RPMI7951 (cell line): ENCODE measurements at regions not wholly inside any gene's neighbourhood (a gene's known extent, or its start where the extent isn't known, plus 50 kb on each side); places are given as distances from the start of the nearest gene placed in this dataset.

Experiments
- DNase-seq: peaks from one replicate; pipeline ENCODE4 v3.0.0-alpha.2; 2012; ENCODE audit warnings: low read depth

DNA sequence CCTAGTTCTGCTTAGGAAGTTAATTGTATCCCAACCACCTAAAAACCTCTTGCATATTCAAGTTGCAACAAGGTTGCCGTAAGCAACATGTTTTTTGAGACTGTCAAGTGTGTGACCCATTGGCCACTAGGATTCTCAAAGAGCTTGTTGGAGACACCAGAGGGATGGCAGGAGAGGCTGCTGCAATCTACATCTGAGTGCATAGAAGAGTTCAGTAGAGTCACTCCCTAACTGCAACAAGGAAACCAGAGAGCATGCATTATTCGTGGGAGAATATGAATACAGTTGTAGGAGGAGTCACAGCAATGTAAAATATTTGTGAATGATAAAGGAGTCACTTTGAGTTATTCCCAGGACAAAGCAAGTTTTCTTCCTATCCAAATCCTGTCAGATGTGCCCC, 538.6 kb downstream of the TNS3 start:
- DNase-seq: no peak

DNA sequence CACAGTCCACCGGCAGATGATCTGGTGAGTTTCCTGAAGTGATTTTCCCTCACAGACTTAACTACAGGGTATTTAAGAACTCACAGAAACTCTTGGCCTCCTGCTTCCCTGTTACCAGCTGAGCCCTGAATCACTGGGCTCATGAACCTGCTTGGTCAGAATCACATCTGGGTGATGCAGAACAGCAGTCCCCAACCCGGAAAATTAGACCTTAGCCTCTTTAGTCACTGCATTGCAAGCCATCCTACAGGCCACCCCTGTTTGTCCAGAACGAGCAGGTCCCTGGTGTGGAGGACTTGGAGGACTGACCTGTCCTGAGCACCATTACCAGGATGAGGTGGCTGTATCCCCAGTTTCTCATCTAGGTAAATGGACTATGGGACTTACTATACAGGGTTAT, 539.2 kb downstream of the TNS3 start:
- no peak for DNase-seq

DNA sequence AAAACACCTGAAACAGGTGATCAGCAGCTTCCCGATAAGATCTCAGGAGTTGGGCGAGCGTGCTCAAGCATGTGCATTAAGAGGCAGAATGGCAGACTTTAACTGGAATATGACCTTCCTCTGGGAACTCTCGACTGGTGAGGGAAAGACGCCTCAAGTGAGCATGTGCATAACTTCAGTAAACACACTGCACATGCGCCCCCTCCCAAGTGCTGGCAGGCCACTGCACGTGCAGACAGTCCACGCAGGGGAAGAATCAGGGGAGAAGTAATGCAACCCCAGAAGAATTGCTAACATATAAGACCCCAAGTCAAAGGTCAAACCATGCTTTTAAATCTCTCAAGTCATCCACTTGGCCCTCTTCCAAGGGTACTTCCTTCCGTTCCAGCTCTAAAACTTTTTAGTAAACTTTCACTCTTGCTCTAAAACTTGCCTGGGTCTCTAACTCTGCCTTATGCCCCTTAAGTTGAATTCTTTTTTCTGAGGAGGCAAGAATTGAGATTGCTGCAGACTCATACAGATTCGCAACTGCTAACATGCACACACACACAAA, 541.0 kb downstream of the TNS3 start:
- no peak for DNase-seq

DNA sequence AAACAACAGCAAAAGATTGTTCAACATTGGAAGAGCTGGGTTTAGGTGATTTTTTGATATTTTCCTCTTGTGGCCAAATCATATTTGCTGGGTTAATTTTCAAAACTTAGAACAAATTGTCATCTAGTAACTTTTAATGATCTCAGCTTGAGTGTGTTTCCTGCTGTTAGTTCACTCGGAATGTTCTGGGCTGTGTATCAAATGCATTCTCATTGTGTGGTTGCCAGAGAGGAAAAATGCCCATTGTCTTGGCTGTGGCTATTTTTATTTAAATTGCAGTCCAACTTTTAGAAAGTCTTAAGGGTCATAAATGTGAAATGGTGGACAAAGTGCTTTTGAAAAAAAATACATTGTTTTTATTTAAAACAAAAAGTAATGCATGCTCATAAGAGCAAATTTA, 542.0 kb downstream of the TNS3 start:
- DNase-seq: no peak

DNA sequence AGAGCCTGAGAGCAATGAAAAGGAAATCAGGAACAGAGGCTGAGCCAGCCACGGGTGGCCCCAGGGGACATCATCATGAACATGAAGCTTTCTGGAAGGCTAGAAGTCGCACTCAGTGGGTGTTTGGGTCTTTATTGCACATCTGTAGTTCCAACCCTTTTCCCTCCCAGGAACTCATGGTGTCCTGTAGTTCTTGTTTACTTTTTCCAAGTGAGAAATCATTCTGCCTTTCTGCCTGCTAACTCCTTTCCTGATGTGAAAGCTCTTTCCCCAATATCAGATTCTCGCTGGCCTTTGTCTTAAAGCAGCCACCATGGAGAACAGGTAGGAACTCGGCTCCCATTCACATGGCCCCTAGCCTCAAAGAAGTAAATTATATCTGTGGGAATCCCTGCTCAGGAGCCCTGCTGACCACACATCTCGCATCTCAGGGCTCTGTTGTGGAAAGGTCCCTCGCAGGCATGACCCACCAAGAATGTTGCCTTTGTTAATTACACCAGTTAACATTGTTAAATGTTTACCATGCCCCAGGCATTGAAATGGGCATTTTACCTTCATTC, 542.7 kb downstream of the TNS3 start:
- no peak for DNase-seq

DNA sequence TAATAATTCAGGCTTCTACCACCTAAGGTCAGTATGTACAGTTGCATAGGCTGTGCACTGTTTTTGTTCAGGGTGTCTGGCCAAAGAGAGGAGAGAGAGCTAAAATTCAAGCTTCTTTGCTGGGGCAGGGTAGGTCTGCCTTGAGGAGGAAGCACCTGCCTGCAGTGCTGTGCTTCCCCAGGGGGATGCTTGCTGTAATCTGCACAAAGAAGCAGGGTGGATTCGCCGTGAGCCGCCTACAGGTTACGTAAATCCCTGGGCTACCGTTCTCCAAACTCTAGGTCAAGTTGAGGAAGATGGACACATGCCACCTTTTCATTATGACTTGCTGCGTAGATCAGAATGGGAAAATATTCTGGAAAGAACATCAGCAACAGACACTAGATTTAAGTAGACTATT, 543.3 kb downstream of the TNS3 start:
- no peak for DNase-seq

DNA sequence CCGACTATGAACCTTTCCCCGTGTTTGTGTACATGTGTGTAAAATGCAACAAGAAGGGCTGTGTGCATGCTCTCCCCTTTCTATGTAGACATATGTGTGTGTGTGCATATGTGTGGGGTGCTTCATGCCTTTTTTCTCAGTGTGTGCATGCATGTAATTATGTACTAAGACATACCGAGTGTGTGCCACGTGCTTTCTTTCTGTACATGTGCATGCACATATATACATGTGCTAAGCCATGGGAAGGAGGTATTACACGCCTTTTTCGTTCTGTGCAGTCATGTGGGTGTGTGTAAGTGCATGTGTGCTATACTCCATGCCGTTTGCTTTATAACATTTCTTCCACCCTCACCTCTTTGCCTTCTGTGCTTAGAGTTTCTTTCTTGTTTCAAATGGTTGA, 544.3 kb downstream of the TNS3 start:
- no peak for DNase-seq

DNA sequence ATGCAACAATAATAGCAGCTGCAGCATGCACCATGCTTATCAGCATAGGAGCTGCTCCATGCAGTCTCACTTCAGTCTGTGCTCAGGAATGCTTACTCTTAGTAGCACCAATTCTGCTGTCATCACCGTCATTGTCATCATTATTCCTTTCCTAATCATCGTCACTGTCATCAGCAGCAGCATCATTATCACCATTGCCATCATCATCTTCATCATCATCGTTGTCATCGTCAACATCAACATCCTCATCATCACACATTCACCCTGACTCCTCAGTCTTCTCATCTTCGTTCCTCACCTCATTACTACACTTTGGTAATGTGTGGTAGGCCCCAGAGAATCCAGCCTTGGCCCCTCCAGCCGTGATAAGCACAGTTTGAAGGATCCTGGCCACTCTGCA, 545.0 kb downstream of the TNS3 start:
- DNase-seq: no peak

DNA sequence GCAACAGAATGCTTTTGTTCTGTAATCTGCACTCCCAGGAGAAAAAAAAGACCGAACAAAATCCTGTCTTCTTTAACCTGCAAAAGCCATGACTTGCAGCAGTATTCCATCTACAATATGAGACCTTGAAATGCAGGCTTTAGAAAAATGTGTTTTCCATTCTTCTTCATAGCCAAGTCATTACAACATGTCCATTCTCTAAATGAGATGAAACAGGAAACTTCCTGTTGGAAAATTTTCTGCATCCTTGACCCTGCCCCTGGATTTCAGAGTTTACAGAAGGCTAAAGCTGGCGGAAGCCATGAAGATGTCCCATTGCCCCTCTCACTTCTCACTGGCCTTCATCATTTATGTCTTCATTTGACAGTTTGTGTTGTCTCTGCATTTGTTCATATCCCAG, 546.4 kb downstream of the TNS3 start:
- no peak for DNase-seq

DNA sequence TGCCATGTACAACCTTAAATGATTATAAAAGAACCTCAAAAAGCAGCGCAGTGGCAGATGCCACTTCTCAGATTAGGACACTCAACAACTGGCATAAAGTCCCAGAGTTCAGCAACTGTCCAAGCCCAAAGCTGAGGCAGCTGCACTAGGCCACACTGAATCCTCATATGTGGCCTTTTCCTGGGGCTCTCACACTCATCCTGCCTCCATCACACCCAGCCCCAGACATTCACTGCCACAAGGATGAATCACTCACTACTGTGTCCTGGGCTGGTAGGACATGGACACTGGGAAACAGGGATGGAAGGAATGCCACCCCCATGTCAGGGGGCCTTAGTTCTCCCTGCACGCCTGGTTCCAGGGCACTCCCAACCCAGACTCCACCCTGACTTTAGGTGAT, 547.7 kb downstream of the TNS3 start:
- peak; percentile 24 for DNase-seq

DNA sequence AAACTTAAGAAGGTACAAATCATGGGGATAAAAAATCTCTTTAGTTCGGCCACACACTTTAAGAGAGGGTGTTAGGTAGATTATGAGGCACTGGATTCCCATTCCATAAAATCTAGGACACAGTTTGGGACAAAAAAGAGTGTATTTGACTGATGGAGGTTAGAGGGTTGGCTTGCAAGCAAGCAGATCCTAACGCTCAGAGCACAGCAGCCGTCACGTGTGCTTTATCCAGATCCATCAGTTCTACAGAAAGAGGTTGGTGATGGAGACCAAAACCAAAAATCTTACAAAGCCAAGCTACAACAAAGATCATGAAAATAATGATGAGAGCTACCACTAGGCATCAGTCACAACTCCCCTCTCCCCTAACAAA, 549.4 kb downstream of the TNS3 start:
- no peak for DNase-seq

DNA sequence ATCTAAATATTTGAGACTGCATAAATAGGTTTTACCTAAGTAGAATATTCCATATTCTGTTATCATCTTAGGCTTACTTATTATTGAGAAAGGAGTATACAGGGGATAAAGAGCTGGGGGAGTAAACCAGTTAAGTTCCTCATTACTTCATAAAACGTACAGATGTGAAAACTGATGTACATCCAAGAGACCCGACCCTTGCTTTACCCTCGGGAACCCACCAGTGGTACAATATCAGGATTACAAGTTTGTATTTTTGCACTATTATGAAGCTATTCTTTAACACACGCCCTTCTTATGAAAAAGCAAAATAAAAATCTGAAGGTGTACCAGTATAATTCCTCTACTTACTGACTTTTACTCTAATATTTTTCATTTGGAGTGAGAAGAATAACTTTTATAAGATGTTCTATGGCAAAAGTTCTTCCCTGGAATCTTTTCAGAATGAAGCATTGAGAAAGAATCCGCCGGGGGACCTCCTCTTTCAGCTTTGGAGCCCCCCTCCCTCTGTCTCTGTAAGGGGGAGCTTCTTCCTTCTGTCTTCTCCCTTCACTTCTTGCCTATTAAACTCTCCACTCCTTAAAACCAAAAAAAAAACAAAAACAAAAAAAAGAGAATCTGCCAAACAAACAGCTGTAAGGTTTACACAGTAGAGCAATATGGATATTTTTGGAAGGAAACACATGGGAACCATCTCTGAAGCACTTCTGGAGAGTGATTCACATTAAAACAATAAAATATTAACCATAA, 550.0 kb downstream of the TNS3 start:
- DNase-seq: no peak

DNA sequence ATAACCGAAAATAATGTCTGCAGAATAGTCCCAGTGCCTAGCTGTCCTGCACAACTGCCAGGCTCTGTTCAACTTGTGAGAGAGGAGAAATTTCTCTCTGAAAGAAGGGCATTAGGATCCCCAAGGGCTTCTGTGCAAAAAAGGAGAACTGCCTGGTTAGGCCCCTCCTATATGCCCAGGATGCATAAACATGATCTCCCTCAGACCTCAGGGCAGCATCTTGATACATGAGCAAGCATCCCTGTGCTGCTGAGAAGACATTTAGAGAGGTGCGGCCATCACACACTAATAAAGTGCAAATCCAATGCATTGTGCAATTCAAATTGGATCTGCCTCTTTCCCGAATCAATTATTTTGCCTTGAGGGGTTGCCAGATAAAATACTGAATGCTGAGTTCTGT, 553.6 kb downstream of the TNS3 start:
- DNase-seq: no peak

DNA sequence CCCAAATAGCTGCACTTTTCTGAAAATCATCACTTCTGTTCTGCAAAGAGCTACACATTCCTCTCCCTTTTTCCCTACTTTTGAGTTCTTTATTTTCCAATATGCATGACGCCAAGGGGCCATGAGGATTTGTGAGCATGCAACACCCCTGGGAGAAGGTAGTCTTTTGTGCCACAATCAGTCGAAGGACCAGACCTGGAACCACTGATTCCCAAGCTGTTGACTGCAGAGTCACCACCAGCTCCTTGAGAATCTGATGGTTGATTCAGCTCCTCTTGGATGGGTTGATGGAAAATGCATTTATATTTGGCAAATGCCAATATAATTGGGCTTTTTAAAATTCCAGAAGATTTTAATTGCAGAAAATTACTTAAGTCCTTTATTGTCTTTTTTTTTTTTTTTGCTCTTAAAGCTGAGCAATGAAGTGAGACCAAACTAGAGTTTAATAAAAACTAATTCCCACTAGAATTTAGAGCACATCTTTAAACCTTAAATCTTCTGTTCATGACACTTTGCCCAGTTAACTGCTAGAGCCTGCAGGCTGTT, 554.1 kb downstream of the TNS3 start:
- DNase-seq: no peak

DNA sequence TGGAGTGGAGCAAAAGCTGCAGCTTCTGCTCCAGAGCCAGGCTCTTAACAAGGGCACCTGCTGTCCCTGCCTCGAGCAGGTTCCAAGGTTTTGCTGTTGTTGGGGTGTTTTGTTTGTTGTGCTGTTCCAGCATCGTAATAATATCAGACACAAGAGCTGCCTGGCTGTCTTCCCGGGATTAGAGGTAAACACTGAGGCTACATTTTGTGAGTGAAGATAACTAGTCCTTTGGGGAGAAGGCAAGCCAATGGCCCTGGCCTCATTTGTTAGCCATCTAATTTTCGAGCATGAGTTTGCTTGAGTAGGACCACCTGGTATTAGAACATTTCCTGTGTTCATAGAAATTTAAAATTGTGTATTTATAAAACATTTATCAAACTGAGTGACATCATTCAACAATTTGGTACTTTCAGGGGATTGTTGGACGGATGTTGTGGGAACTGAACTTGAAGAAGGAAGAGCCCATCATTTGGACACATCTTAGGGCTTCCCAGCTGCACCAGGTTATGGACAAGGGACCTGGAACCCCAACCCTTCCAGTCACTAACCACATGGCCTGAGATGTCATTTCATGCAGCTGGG, 555.0 kb downstream of the TNS3 start:
- DNase-seq: no peak

DNA sequence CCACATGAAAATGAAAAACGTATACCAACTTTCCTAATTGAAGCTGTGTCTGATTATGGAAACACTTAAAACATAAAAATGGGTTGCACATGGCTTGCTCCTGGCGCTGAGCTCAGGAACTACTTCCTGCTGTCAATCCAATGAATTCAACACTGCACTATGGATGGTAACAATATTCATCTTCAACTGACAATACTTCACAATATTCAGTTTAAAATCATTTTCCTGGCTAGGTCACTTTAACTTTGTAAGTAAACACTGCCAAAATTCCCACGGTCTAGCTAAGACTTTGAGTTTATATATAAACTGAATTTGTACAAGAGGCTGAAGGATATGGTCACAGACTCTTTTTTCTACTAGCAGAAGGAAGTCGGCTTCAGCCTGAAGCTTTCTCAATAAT, 556.9 kb downstream of the TNS3 start:
- DNase-seq: no peak

DNA sequence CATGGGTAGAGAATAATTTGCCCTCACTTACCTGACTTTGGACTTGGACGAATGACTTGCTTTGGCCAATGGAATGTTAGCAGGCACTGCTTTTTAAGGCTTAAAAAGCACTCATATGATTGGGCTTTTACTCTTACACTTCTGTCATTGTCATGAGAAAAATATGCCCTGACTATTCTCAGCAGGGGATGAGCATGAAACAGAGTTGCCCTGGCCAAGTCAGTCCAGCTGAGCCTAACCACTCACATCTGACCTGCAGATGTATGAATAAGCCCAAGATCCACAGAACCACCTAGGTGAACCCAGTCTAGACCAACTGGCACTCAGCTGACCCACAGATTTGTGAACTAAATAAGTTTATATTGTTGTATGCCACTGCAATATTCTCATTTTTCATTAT, 573.5 kb downstream of the TNS3 start:
- DNase-seq: peak; percentile 8

DNA sequence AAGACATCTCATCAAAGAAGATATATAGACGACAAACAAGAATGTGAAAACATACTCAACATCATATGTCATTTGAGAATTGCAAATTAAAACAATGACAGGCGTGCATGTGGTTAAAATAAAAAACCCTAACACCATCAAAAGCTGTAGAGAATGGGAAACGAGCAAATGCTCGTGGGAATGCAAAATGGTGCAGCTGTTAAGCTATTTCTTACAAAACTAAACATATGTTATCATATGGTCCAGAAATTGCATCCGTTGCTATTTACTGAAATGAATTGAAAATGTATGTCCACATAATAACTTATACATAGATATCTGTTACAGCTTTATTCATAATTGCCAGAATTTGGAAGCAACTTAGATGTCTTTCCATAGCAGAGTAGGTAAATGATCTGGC, 574.4 kb downstream of the TNS3 start:
- no peak for DNase-seq

DNA sequence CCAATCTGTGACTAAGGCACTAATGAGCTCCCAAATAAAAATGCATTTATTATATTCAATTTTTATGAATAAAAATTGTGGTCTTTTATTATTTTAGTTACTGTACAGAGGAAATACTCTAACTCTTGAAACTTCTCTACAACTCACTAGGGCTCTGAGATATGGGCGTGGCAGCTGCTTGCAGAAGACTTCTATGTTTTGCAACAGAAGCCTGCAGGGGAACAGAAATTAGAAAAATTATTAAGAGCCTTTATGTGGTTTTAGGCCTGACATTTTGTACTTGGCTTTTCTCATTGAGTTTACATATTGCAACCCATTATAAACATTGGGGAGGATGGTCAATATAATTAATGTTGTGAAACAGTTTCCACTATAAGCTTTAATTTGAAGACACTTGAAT, 581.4 kb downstream of the TNS3 start:
- DNase-seq: no peak

DNA sequence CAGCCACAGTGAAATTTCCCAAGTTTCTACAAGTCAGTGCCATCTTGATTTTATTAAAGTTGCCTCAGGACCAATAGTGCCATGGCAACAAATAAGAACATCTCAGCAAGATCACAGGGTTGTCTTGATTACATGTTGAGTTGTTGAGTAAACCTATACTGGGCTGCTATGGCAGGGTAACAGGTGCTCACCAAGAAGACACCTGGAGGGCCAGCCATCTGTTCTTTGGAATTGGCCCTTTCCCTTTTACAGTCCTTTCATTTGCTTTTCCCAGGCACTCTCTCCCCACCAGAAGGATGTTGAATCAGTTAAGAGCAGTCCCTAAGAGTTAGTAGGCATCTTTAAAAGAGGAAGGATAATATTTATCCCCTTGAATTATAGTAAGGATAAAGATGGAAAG, 582.0 kb downstream of the TNS3 start:
- no peak for DNase-seq

DNA sequence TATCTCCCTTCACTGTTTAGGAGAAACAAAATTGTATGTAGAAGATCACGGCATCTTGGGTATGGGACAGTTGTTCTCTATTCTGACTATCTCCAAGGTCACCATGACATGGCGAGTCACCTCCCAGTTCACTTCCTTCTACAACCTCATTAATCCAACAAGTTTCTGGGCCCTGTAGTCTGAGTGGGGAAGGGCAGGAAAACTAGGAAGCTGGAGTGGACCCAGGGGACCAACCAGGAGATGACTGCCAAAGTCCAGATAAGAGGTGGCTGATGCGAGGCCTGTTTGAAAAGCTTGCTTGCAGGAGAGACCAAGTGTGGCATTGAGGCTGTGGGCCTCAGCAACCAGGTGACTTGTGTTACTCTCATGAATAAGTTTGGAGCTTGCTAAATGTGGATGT, 584.9 kb downstream of the TNS3 start:
- no peak for DNase-seq

DNA sequence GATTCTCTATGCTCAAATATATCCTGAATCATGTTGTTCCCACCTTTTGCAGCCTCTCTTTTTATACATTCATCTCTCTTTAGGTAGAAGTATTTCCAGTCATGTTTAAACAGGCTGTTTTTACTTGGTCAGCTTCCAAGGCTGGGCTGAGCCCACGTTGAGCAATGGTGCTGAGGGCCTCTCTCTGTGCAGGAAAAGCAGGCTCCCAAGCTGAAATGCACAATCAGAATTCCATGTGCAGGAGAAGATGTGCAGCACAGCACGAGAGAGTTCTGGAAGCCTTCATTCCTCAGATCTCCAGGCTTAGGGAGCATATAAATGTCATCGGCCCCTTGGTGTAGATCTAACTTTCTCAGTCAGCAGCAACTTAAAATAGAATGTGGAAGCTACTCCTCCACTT, 588.5 kb downstream of the TNS3 start:
- no peak for DNase-seq

DNA sequence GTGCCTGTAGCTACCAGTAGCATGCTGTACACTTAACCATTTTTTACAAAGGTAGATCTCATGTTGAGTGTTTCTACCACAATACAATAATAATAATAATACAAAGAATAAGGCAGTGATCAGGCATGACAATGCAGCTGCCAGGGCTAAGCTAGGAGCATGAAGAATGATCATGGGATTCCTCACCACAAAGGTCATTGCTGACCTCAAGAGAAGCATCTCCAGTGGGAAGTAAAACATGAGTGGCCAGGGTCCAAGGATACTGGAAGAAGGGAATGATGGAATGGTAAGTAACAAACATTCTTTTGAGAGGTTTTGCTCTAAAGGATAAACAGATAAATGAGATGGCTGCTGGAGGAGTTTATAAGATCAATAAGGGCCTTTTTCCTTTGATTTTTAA, 591.1 kb downstream of the TNS3 start:
- no peak for DNase-seq
